Ishikawa (cell line): ENCODE measurements at regions not wholly inside any gene's neighbourhood (a gene's known extent, or its start where the extent isn't known, plus 50 kb on each side); places are given as distances from the start of the nearest gene placed in this dataset.

Source experiments
- EP300 ChIP-seq: IDR thresholded peaks from 2 replicates; pipeline ENCODE4 v1.6.1; 2012; ENCODE audit warnings: borderline replicate concordance
- MAX ChIP-seq: IDR thresholded peaks from 2 replicates; pipeline ENCODE4 v1.6.1; 2012
- TCF12 ChIP-seq: IDR thresholded peaks from 2 replicates; pipeline ENCODE4 v1.6.1; 2012; ENCODE audit warnings: low read depth
- TEAD4 ChIP-seq: IDR thresholded peaks from 2 replicates; pipeline ENCODE4 v1.6.1; 2012

- TF ChIP-seq MAX (no peak), TCF12 (no peak), TEAD4 (no peak), EP300 (no peak)
Measured at GRCh38 chr1:218570456-218570855, 225.3 kb downstream of the TGFB2 start.
